Calu3 (cell line): ENCODE measurements at regions not wholly inside any gene's neighbourhood (a gene's known extent, or its start where the extent isn't known, plus 50 kb on each side); places are given as distances from the start of the nearest gene placed in this dataset.

Experiments used
- BruUV-seq: library from RNA; stranded (reverse); fragments of 400-500 nt; replicated peaks from 2 replicates; lab custom pipeline; 2021; lab: Mats Ljungman, UMichigan
- CTCF ChIA-PET: fragments of 300-600 bp; sonication (Branson Sonifier 250); formaldehyde crosslinking; loops from one replicate; lab custom pipeline; 2022; ENCODE audit warnings: antibody characterized with exemption; lab: Charles Lee
- DNase-seq: peaks from one replicate; pipeline ENCODE4 v3.0.0; 2022
- H3K27ac Mint-ChIP-seq: one replicate; pipeline ENCODE4 v1.8.0; 2022; ENCODE audit warnings: mixed read lengths; ENCODE audit not compliant: unreplicated experiment
- H3K27me3 Mint-ChIP-seq: one replicate; pipeline ENCODE4 v1.8.0; 2022; ENCODE audit warnings: mixed read lengths; ENCODE audit not compliant: unreplicated experiment
- H3K36me3 Mint-ChIP-seq: one replicate; pipeline ENCODE4 v1.8.0; 2022; ENCODE audit warnings: mild to moderate bottlenecking, moderate library complexity, mixed read lengths; ENCODE audit not compliant: insufficient read depth, unreplicated experiment
- H3K4me1 Mint-ChIP-seq: one replicate; pipeline ENCODE4 v1.8.0; 2022; ENCODE audit warnings: mild to moderate bottlenecking, low read depth, mixed read lengths; ENCODE audit not compliant: unreplicated experiment
- H3K4me3 Mint-ChIP-seq: one replicate; pipeline ENCODE4 v1.8.0; 2022; ENCODE audit warnings: mild to moderate bottlenecking, low read depth, moderate library complexity, mixed read lengths; ENCODE audit not compliant: unreplicated experiment
- H3K9me3 Mint-ChIP-seq: one replicate; pipeline ENCODE4 v1.8.0; 2022; ENCODE audit warnings: low read depth, mixed read lengths; ENCODE audit not compliant: unreplicated experiment
- CTCF ChIP-seq: fragments of 200-600 bp; IDR thresholded peaks from one replicate; pipeline ENCODE4 v1.8.0; 2022; ENCODE audit warnings: antibody characterized with exemption; ENCODE audit not compliant: unreplicated experiment
- intact Hi-C: fragments of 100-400 bp; cut with micrococcal nuclease; formaldehyde crosslinking; loops from one replicate; pipeline ENCODE4 v1.10.0; 2022; ENCODE audit not compliant: unreplicated experiment

GRCh38 chr5:175003531-175003930 lies 279.1 kb downstream of the MSX2 start:
- no TSS peak for BruUV-seq
- Mint-ChIP-seq H3K27ac (no peak overlapping the region), H3K9me3 (peaks cover 15% of the 10 kb centered on the region), H3K4me3 (no peak overlapping the region), H3K27me3 (no peaks in the 10 kb centered on the region), H3K4me1 (no peaks in the 10 kb centered on the region), H3K36me3 (no peaks in the 10 kb centered on the region)
- CTCF ChIA-PET: no interaction called here
- intact Hi-C loops: no loop called here
- no peak for TF ChIP-seq CTCF
- no peak for DNase-seq

GRCh38 chr5:175001876-175002645 lies 277.7 kb downstream of the MSX2 start:
- Mint-ChIP-seq H3K36me3 (no peaks in the 10 kb centered on the region), H3K4me3 (no peak overlapping the region), H3K27me3 (no peaks in the 10 kb centered on the region), H3K4me1 (no peaks in the 10 kb centered on the region), H3K9me3 (peaks cover 16% of the 10 kb centered on the region), H3K27ac (no peak overlapping the region)
- CTCF ChIA-PET: no interaction called here
- intact Hi-C loops: no loop called here
- no peak for DNase-seq
- BruUV-seq: no TSS peak
- TF ChIP-seq CTCF: no peak

GRCh38 chr5:175001311-175001710 lies 276.9 kb downstream of the MSX2 start:
- H3K4me3 Mint-ChIP-seq: no peak overlapping the region
- no peak for TF ChIP-seq CTCF
- no TSS peak for BruUV-seq
- intact Hi-C loops: no loop called here
- DNase-seq: no peak
- peaks cover 16% of the 10 kb centered on the region for H3K9me3 Mint-ChIP-seq
- H3K27ac Mint-ChIP-seq: no peak overlapping the region
- CTCF ChIA-PET: no interaction called here
- no peaks in the 10 kb centered on the region for H3K27me3 Mint-ChIP-seq
- H3K36me3 Mint-ChIP-seq: no peaks in the 10 kb centered on the region
- no peaks in the 10 kb centered on the region for H3K4me1 Mint-ChIP-seq

GRCh38 chr5:174999581-174999980 lies 275.2 kb downstream of the MSX2 start:
- CTCF ChIA-PET: no interaction called here
- intact Hi-C loops: no loop called here
- TF ChIP-seq CTCF: no peak
- BruUV-seq: no TSS peak
- no peaks in the 10 kb centered on the region for H3K27me3 Mint-ChIP-seq
- H3K4me3 Mint-ChIP-seq: no peak overlapping the region
- H3K36me3 Mint-ChIP-seq: no peaks in the 10 kb centered on the region
- DNase-seq: no peak
- H3K27ac Mint-ChIP-seq: no peak overlapping the region
- H3K9me3 Mint-ChIP-seq: peaks cover 14% of the 10 kb centered on the region
- H3K4me1 Mint-ChIP-seq: no peaks in the 10 kb centered on the region
